Activated T-helper 2 cell treated with anti-CD3 and anti-CD28 coated beads, Interferon-gamma antibody, Interleukin-2, Interleukin-4, amounts not matched to agents 10 μg/mL and 5 μg/mL and 100 μg/mL, durations not matched to agents 14 hours and 24 hours and 36 hours (primary cell): ENCODE measurements at regions not wholly inside any gene's neighbourhood (a gene's known extent, or its start where the extent isn't known, plus 50 kb on each side); places are given as distances from the start of the nearest gene placed in this dataset.
A peak's percentile ranks its signal among the peaks of the same experiment; 100 is the strongest.

Experiments used
- DNase-seq: peaks from one replicate; pipeline ENCODE4 v3.0.0; 2021; ENCODE audit warnings: low spot score
- H3K27ac Mint-ChIP-seq: one replicate; pipeline ENCODE4 v1.8.0; 2021; ENCODE audit warnings: mixed read lengths
- H3K27me3 Mint-ChIP-seq: one replicate; pipeline ENCODE4 v1.8.0; 2021; ENCODE audit warnings: low read depth, mixed read lengths
- H3K36me3 Mint-ChIP-seq: one replicate; pipeline ENCODE4 v1.8.0; 2021; ENCODE audit warnings: low read depth, mixed read lengths
- H3K4me1 Mint-ChIP-seq: one replicate; pipeline ENCODE4 v1.8.0; 2021; ENCODE audit warnings: low read depth, mixed read lengths
- H3K4me3 Mint-ChIP-seq: one replicate; pipeline ENCODE4 v1.8.0; 2021; ENCODE audit warnings: low read depth, mild to moderate bottlenecking, moderate library complexity, mixed read lengths
- H3K9me3 Mint-ChIP-seq: one replicate; pipeline ENCODE4 v1.8.0; 2021; ENCODE audit warnings: mixed read lengths
- intact Hi-C: fragments of 100-400 bp; cut with micrococcal nuclease; formaldehyde crosslinking; loops from one replicate; pipeline ENCODE4 v1.15.1; 2023

DNA sequence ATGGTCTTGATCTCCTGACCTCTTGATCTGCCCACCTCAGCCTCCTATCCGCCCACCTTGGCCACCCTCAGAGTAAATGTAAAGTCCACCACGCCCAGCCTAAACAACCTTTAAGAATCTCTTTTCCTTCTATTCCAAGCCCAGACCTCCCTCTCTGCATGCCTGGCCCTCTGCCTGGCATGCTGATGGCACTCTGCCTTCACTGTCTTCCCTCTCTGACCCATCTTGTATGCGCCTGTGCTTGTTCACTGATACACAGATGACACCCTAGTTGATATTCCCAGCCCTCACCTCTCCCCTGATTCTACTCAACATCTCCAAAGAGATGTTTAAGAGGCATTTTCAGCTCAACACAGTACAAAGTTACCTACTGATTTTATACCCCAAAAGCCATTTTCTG lies 466.8 kb upstream of the MEX3C start:
- intact Hi-C loops = no loop called here
- H3K36me3 Mint-ChIP-seq = no peaks in the 10 kb centered on the region

DNA sequence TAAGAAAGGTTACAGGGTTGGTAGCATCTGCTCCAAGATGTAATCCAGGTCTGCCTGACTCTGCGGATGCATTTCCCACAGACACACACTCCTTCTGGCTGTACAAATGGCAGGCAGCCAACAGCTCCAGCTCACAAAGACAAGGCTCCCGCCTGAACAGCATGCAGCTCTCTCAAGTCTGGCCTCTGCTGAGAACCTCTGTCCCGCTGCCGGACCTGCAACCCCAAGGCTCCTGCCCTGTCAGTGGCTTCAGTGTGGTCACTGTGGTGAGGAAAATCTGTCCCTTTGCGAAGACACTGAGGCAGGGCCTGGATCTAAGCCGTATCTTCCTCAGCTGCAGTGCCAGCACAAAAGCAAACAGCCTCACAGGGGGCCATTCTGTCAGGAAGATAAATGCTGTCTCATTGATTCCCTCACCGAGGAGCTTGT lies 469.3 kb upstream of the MEX3C start:
- no peaks in the 10 kb centered on the region for H3K36me3 Mint-ChIP-seq
- H3K9me3 Mint-ChIP-seq = no peaks in the 10 kb centered on the region
- intact Hi-C loops = no loop called here
- no peaks in the 10 kb centered on the region for H3K27me3 Mint-ChIP-seq
- no peak for DNase-seq
- H3K4me1 Mint-ChIP-seq = peaks cover 1% of the 10 kb centered on the region
- H3K4me3 Mint-ChIP-seq = no peak overlapping the region
- no peak overlapping the region for H3K27ac Mint-ChIP-seq

More for the DNA sequence above, 466.8 kb upstream of the MEX3C start:
- no peaks in the 10 kb centered on the region for H3K9me3 Mint-ChIP-seq
- no peak overlapping the region for H3K27ac Mint-ChIP-seq
- no peak for DNase-seq
- peaks cover 1% of the 10 kb centered on the region for H3K4me1 Mint-ChIP-seq
- no peak overlapping the region for H3K4me3 Mint-ChIP-seq
- H3K27me3 Mint-ChIP-seq = no peaks in the 10 kb centered on the region

DNA sequence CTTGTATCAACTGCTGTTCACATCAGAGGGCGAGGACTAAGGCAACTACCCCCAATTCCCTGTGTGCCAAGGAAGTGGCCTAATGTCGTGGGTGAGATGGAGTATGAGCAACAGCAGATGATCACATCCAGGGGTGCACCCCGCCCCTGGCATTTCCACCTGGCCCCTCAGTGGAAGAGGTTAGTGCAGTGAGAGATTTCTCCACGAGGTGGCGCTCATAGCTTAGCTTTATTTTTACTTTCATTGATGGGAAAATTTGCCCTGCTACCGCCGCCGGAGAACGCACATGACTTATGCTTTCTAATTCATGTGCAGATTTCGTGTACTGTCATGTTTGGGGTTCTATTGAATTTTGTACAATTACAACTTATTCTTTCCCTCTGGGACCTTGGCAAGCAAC lies 470.6 kb upstream of the MEX3C start:
- H3K4me1 Mint-ChIP-seq = peaks cover 1% of the 10 kb centered on the region
- H3K27me3 Mint-ChIP-seq = no peaks in the 10 kb centered on the region
- H3K27ac Mint-ChIP-seq = no peak overlapping the region
- H3K36me3 Mint-ChIP-seq = no peaks in the 10 kb centered on the region
- DNase-seq = peak; percentile 24
- H3K4me3 Mint-ChIP-seq = no peak overlapping the region
- intact Hi-C loops = loop anchor here (1.0 kb wide), 1 partner anchor 620 kb away; no protein-coding TSS in a partner anchor
- H3K9me3 Mint-ChIP-seq = no peaks in the 10 kb centered on the region

DNA sequence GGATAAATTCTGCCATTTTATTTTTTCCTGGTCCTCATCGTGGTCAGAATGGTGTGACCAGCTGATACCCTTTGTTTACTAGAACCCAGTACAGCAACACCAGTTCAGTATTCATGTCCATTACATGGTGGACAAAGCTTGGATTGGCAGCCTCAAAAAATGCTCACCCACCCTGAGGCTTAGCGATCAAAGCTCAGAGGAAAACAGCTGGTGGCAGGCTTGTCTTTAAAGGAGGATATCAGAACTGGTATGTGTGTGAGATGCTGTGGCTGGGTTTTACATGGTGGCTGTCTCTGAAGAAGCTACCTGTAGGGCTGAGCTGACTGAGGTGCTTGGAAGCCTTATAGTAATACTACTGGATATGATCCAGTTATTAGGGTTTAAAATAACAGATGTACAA lies 471.1 kb upstream of the MEX3C start:
- no peaks in the 10 kb centered on the region for H3K27me3 Mint-ChIP-seq
- peaks cover 1% of the 10 kb centered on the region for H3K4me1 Mint-ChIP-seq
- H3K9me3 Mint-ChIP-seq = no peaks in the 10 kb centered on the region
- H3K27ac Mint-ChIP-seq = no peak overlapping the region
- no peak overlapping the region for H3K4me3 Mint-ChIP-seq
- DNase-seq = no peak
- no peaks in the 10 kb centered on the region for H3K36me3 Mint-ChIP-seq
- intact Hi-C loops = loop anchor here (1.0 kb wide), 1 partner anchor 620 kb away; no protein-coding TSS in a partner anchor

DNA sequence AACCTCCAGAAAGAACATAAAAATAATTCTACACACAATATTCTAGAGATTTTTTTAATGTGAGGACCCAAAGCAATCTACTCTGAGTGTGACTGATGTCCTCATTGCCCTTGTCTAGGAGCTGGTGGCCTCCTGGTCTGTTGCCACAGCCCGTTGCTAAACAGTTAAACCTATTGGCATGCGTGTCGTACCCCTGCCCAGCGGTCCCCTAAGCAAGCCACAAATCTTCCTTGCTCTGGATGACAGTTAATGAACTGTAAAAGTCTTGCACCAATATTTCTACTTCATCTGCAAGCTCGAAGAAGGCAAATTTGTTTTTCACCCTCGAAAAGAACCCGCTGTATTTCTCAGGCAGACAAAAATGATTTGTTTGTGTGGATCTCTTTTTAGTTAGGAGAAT lies 489.1 kb upstream of the MEX3C start:
- no peaks in the 10 kb centered on the region for H3K36me3 Mint-ChIP-seq
- H3K4me1 Mint-ChIP-seq = no peaks in the 10 kb centered on the region
- intact Hi-C loops = no loop called here
- no peaks in the 10 kb centered on the region for H3K27me3 Mint-ChIP-seq
- H3K27ac Mint-ChIP-seq = no peak overlapping the region
- no peaks in the 10 kb centered on the region for H3K9me3 Mint-ChIP-seq
- no peak overlapping the region for H3K4me3 Mint-ChIP-seq
- DNase-seq = no peak

DNA sequence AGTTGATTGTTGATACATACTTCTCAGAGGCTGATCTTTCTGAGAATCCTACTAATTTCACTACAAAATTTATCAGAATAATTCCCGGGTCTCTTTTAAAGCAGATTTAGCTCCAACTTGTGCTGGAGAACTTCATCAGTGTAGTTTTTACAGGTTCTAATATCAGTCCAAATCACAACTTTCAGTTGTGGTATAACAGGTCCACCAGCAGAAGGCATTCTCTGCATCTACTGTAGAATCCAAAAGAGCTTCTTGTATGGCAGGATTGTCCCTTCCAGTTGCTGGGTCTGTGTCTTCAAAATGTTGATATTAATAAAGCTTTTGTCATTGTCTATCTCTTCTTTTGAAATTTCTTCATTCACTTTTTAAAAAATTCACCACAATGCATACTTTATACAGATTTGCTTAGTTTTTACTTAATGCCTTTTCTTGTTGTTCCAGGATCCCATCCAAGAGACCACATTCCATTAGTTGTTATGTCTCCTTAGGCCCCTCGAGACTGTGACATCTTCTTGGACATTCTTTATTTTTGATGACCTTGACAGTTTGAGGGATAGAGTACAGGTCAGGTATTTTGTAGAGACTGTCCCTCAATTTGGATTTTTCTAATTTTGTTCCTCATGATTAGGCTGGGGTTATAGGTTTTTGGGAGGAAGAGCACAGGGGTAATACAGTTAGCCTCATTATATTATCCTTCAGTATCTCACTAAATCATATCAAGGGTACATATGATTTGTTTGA lies 490.5 kb upstream of the MEX3C start:
- no peak for DNase-seq
- Mint-ChIP-seq H3K9me3 (no peaks in the 10 kb centered on the region), H3K27ac (no peak overlapping the region), H3K4me3 (no peak overlapping the region), H3K4me1 (no peaks in the 10 kb centered on the region), H3K27me3 (no peaks in the 10 kb centered on the region), H3K36me3 (no peaks in the 10 kb centered on the region)
- intact Hi-C loops = no loop called here

DNA sequence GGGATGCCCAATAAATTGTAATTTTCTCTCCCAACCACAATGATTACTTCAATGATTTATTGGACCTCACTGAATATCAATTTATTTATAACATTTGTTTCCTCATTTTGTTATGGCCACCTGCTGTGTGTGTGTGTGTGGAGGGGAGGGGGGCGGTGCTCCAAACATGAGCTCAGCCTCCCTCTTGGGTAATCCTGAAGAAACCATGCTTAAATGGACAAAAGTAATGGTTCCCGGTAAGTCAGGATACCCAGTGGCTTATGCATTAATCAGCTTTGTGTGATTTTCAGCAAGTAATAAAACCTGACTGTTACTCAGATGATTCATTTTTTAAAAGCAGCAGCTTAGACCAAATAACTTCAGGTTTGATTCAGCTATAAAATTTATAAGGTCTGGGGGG lies 495.1 kb upstream of the MEX3C start:
- DNase-seq = no peak
- no peaks in the 10 kb centered on the region for H3K36me3 Mint-ChIP-seq
- no peaks in the 10 kb centered on the region for H3K27me3 Mint-ChIP-seq
- no peak overlapping the region for H3K27ac Mint-ChIP-seq
- intact Hi-C loops = no loop called here
- H3K9me3 Mint-ChIP-seq = peaks cover 4% of the 10 kb centered on the region
- H3K4me3 Mint-ChIP-seq = no peak overlapping the region
- H3K4me1 Mint-ChIP-seq = no peaks in the 10 kb centered on the region

DNA sequence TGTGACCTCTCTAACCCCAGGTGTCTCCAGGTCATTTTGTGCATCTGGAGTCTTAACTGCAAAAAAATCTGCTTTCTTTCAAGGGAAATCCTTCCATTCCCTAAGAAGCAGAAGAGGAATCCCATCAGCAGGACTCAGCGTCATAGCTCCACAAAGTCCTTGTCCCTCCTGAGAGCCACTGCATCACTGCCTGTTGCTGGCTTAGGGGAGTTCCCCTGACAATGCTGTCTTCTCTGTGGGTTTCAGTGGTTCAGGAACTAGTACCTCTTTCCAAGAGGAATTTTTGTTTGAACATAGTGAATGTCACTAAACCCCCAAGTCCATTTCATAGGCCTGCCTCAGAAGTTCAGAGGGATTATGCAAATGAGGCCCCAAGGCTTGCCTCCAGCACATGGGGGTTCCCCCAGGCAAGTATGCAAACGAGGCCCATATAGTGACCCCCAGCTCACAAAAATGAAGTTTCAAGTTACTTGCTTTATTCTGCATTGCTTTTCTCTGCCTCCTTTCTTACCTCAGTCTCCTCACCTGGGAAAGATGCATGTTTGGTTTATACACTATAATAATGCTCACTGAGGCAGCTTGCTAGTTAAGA lies 513.9 kb upstream of the MEX3C start:
- Mint-ChIP-seq H3K4me3 (no peak overlapping the region), H3K27ac (no peak overlapping the region), H3K27me3 (no peaks in the 10 kb centered on the region), H3K4me1 (no peaks in the 10 kb centered on the region), H3K9me3 (peaks cover 38% of the 10 kb centered on the region), H3K36me3 (no peaks in the 10 kb centered on the region)
- DNase-seq = no peak
- intact Hi-C loops = no loop called here

DNA sequence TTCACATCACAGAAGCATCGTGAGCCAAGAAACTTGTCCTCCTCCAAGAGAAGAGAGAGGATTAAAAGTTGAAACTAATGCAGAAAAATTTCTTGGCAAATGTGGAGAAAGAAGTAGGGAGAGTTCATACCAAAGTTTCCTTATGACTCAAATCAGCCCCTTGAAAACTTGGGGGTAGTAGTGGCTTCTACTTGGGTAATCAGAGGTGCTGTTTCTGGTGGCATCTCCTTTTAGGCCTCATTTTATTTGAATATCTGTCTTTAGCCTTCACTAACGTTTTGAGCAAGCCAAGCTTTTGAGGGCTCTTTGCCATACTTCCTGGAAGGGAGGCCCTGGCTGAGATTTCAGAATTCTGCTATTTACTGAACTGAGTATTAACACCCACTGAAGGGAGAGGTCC lies 515.3 kb upstream of the MEX3C start:
- peaks cover 24% of the 10 kb centered on the region for H3K9me3 Mint-ChIP-seq
- H3K27ac Mint-ChIP-seq = no peak overlapping the region
- no peaks in the 10 kb centered on the region for H3K27me3 Mint-ChIP-seq
- DNase-seq = no peak
- H3K36me3 Mint-ChIP-seq = no peaks in the 10 kb centered on the region
- intact Hi-C loops = no loop called here
- H3K4me1 Mint-ChIP-seq = no peaks in the 10 kb centered on the region
- no peak overlapping the region for H3K4me3 Mint-ChIP-seq

DNA sequence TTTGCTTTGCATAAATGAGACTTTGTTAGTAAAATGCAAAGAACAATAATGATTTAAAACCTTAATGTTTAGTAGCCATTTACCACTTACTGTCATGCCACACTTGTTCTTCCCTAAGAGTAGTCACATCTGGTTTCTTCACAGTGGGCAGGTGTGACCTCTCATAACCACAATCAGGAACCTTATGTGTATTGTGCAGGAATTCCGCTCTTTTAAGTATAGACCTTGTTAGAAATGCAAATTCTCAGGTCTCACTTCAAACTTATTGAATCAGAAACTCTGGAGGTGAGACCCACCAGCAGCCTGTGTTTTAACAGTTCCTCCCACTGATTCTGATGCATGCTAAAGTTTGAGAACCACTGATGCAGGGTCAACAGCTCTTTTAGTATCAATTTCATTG lies 518.8 kb upstream of the MEX3C start:
- no peak overlapping the region for H3K4me3 Mint-ChIP-seq
- no peak overlapping the region for H3K27ac Mint-ChIP-seq
- no peaks in the 10 kb centered on the region for H3K36me3 Mint-ChIP-seq
- peaks cover 12% of the 10 kb centered on the region for H3K9me3 Mint-ChIP-seq
- DNase-seq = no peak
- H3K27me3 Mint-ChIP-seq = no peaks in the 10 kb centered on the region
- intact Hi-C loops = no loop called here
- H3K4me1 Mint-ChIP-seq = no peaks in the 10 kb centered on the region

DNA sequence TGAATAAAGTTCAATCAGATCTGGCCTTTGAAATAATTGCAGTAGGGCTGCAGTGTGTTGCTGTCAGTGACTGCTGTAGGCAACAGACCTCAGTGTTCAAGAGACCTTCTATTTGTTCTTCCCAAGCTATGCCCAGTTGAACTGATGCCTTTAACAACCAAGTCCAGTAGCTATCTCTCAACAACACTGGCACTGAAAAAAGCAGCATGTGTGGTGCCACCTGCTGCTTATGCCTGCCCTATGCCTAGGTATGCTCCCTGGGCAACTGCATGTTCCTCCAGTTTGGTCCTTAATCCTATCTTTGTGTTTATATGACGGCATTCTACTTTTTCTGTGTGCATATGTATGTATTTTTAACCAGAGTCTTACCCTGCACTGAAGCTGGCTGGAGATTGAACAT lies 523.9 kb upstream of the MEX3C start:
- H3K4me3 Mint-ChIP-seq = no peak overlapping the region
- no peaks in the 10 kb centered on the region for H3K9me3 Mint-ChIP-seq
- no peaks in the 10 kb centered on the region for H3K27me3 Mint-ChIP-seq
- H3K36me3 Mint-ChIP-seq = no peaks in the 10 kb centered on the region
- no peak for DNase-seq
- H3K4me1 Mint-ChIP-seq = no peaks in the 10 kb centered on the region
- intact Hi-C loops = no loop called here
- H3K27ac Mint-ChIP-seq = no peak overlapping the region

DNA sequence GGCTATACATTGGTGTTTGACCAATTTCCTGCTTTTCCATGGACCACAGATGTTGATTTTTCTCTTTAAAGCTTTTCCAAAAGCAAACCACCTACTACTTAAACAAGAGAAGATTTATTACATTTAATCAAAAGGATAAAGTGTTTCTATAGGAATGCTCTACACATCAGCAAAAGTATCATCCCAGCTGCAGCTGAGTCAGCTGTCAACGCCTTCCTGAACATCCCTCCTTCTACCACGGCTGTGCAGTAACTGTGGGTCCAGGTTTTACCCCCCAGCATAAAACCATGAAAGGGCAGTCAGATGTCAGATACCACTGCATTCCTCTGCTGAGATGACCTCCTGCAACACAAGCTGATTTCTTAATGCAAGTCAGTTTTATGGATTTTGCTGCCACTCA lies 524.5 kb upstream of the MEX3C start:
- no peak overlapping the region for H3K4me3 Mint-ChIP-seq
- intact Hi-C loops = no loop called here
- no peak overlapping the region for H3K27ac Mint-ChIP-seq
- H3K4me1 Mint-ChIP-seq = no peaks in the 10 kb centered on the region
- no peaks in the 10 kb centered on the region for H3K36me3 Mint-ChIP-seq
- H3K9me3 Mint-ChIP-seq = no peaks in the 10 kb centered on the region
- no peak for DNase-seq
- no peaks in the 10 kb centered on the region for H3K27me3 Mint-ChIP-seq

DNA sequence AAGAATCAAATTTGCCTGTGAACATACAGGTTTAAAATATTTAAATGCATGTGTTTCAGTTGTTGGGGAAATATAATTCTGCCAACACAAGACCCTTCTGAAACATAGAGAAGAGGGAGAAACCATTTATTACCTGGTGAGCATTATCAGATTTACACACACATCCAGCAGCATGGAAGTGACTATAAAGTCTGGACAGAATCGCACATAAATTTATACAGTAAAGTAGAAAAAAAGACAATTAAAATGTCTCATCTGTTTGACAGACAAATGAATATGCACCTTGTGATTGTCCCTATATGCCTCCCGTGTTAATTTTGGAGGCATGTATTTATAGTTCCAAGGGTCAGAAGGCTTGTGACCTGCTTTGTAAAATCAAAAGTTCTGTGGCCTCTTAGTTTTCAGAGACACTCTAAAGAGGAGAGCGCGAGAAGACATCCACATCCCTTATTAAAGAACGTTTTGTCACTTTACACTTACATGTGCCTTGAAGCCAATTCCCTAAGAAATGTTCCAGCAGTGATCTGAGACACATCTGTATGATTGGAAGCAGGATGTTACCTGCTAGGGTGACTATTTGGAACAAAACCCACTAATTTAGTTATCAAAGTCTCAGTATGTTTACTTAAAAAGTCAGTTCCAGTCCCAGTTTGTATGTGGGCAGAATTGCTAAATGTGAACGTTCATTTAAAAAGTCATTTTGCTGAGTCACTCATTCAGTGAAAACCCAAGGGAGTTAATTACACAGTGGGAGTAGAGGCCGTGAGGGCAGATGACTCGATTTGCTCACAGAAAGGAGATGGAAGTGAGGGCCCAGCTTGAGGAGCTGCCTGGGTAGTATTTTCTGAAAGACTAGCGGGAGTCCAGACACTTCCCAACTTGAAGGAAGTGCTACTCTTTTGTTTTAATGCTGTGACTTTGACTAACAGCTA lies 527.6 kb upstream of the MEX3C start:
- Mint-ChIP-seq H3K27ac (no peak overlapping the region), H3K36me3 (no peaks in the 10 kb centered on the region), H3K9me3 (no peaks in the 10 kb centered on the region), H3K4me3 (no peak overlapping the region), H3K4me1 (no peaks in the 10 kb centered on the region), H3K27me3 (no peaks in the 10 kb centered on the region)
- DNase-seq = no peak
- intact Hi-C loops = no loop called here
